H1 (cell line): ENCODE measurements at regions not wholly inside any gene's neighbourhood (a gene's known extent, or its start where the extent isn't known, plus 50 kb on each side); places are given as distances from the start of the nearest gene placed in this dataset.

Experiments used
- CTCF ChIA-PET: fragments of 300-600 bp; sonication (Branson Sonifier 250); formaldehyde crosslinking; loops from one replicate; lab custom pipeline; 2021; ENCODE audit not compliant: partially characterized antibody; lab: Charles Lee
- POLR2A ChIA-PET: fragments of 300-600 bp; sonication (Branson Sonifier 250); formaldehyde crosslinking; loops from one replicate; lab custom pipeline; 2021; ENCODE audit warnings: inconsistent platforms; ENCODE audit not compliant: partially characterized antibody; lab: Charles Lee
- DNase-seq, 2 experiments: peaks; one replicate each; pipeline versions ENCODE4 v3.0.0 to v3.0.0-alpha.2; 2010 to 2022; ENCODE audit warnings: low spot score in 2 of 2, low read depth in 1 of 2, mixed read lengths in 1 of 2
- FAIRE-seq: peaks from 2 replicates; lab custom pipeline; 2011; peaks lifted over from hg19 to GRCh38; lab: Jason Lieb, UNC
- H2AFZ ChIP-seq: 2 replicates; pipeline ENCODE4 v1.8.1; 2012; ENCODE audit warnings: low read length, inconsistent platforms
- H2AK5ac ChIP-seq: 2 replicates; pipeline ENCODE4 v1.6.1; 2013; ENCODE audit warnings: low read depth, low read length
- H2BK120ac ChIP-seq: replicated peaks from 2 replicates; pipeline ENCODE3; 2013; ENCODE audit warnings: low read depth, low read length, inconsistent platforms
- H2BK12ac ChIP-seq: 2 replicates; pipeline ENCODE4 v1.6.1; 2013; ENCODE audit warnings: low read depth, low read length
- H2BK15ac ChIP-seq: 2 replicates; pipeline ENCODE4 v1.6.1; 2013; ENCODE audit warnings: low read length
- H2BK20ac ChIP-seq: 2 replicates; pipeline ENCODE4 v1.6.1; 2013; ENCODE audit warnings: low read length
- H2BK5ac ChIP-seq: 2 replicates; pipeline ENCODE4 v1.6.1; 2013; ENCODE audit warnings: low read depth, low read length
- H3K14ac ChIP-seq: 2 replicates; pipeline ENCODE4 v1.6.1; 2013; ENCODE audit warnings: inconsistent platforms; ENCODE audit not compliant: insufficient read length
- H3K18ac ChIP-seq: 2 replicates; pipeline ENCODE4 v1.6.1; 2013; ENCODE audit warnings: low read length; ENCODE audit errors: extremely low read depth
- H3K23ac ChIP-seq: 2 replicates; pipeline ENCODE4 v1.6.1; 2013; ENCODE audit warnings: inconsistent platforms; ENCODE audit not compliant: insufficient read length
- H3K23me2 ChIP-seq: 2 replicates; pipeline ENCODE4 v1.6.1; 2013; ENCODE audit warnings: low read depth, low read length
- H3K27ac ChIP-seq: 2 replicates; pipeline ENCODE4 v1.6.1; 2011; ENCODE audit warnings: low read depth, low read length, inconsistent platforms
- H3K27me3 ChIP-seq, 4 experiments: replicated peaks in 1 of 4; 1 replicate in 1 of 4; 2 replicates in 3 of 4; pipeline versions ENCODE4 v1.6.1 to v1.8.1; 2011 to 2013; ENCODE audit warnings: low read length in 3 of 4, mild to moderate bottlenecking in 3 of 4, inconsistent platforms in 2 of 4, mixed read lengths in 2 of 4, moderate library complexity in 1 of 4; ENCODE audit not compliant: control insufficient read depth in 3 of 4, insufficient read depth in 3 of 4; ENCODE audit errors: extremely low read depth in 1 of 4
- H3K36me3 ChIP-seq, 4 experiments: 2 replicates each; pipeline versions ENCODE4 v1.6.1 to v1.8.1; 2011 to 2013; ENCODE audit warnings: mild to moderate bottlenecking in 4 of 4, low read length in 3 of 4, moderate library complexity in 2 of 4, control low read depth in 1 of 4, inconsistent platforms in 1 of 4; ENCODE audit not compliant: insufficient read depth in 4 of 4, control insufficient read depth in 2 of 4
- H3K4ac ChIP-seq: replicated peaks from 2 replicates; pipeline ENCODE3; 2013; ENCODE audit warnings: low read length, low read depth, mixed read lengths, inconsistent platforms; ENCODE audit not compliant: insufficient read length
- H3K4me1 ChIP-seq, 4 experiments: replicated peaks in 1 of 4; 1 replicate in 1 of 4; 2 replicates in 3 of 4; pipeline versions ENCODE4 v1.6.1 to v1.8.1; 2011 to 2013; ENCODE audit warnings: low read length in 3 of 4, inconsistent platforms in 2 of 4, mixed read lengths in 1 of 4; ENCODE audit not compliant: insufficient read depth in 4 of 4, control insufficient read depth in 3 of 4
- H3K4me2 ChIP-seq, 2 experiments: 2 replicates each; pipeline versions ENCODE4 v1.6.1 to v1.8.1; 2011 to 2013; ENCODE audit warnings: low read depth in 2 of 2, low read length in 2 of 2, control low read depth in 1 of 2, inconsistent platforms in 1 of 2, mild to moderate bottlenecking in 1 of 2; ENCODE audit not compliant: insufficient read depth in 1 of 2
- H3K4me3 ChIP-seq, 4 experiments: fragments of 200-600, 300-600 bp in 1 of 4; sonication (generic), shearing (Covaris generic), sonication (Bioruptor Twin) in 1 of 4; 2 replicates each; pipeline versions ENCODE4 v1.5.1 to v1.8.1; 2011 to 2016; ENCODE audit warnings: low read length in 4 of 4, low read depth in 3 of 4, control low read depth in 2 of 4, inconsistent platforms in 2 of 4, mild to moderate bottlenecking in 2 of 4, mixed read lengths in 1 of 4, moderate library complexity in 1 of 4; ENCODE audit not compliant: insufficient read depth in 2 of 4; ENCODE audit errors: extremely low read depth in 1 of 4
- H3K56ac ChIP-seq: replicated peaks from 2 replicates; pipeline ENCODE3; 2013; ENCODE audit warnings: low read depth, mild to moderate bottlenecking, mixed read lengths, low read length, inconsistent platforms; ENCODE audit not compliant: insufficient read length
- H3K79me1 ChIP-seq: 2 replicates; pipeline ENCODE4 v1.6.1; 2013; ENCODE audit warnings: low read depth, low read length, control low read depth
- H3K79me2 ChIP-seq, 2 experiments: 2 replicates each; pipeline versions ENCODE4 v1.6.1 to v1.8.1; 2012 to 2013; ENCODE audit warnings: low read length in 2 of 2, mild to moderate bottlenecking in 2 of 2, inconsistent platforms in 1 of 2; ENCODE audit not compliant: insufficient read depth in 2 of 2, control insufficient read depth in 1 of 2
- H3K9ac ChIP-seq, 4 experiments: replicated peaks in 1 of 4; 1 replicate in 1 of 4; 2 replicates in 3 of 4; pipeline versions ENCODE4 v1.6.1 to v1.8.1; 2011 to 2013; ENCODE audit warnings: low read depth in 3 of 4, low read length in 3 of 4, control low read depth in 2 of 4, mild to moderate bottlenecking in 2 of 4, moderate library complexity in 2 of 4, inconsistent platforms in 1 of 4; ENCODE audit errors: extremely low read depth in 1 of 4
- H3K9me3 ChIP-seq, 2 experiments: 2 replicates each; pipeline versions ENCODE4 v1.6.1 to v1.8.1; 2012 to 2013; ENCODE audit warnings: mild to moderate bottlenecking in 2 of 2, moderate library complexity in 2 of 2, control low read depth in 1 of 2, inconsistent platforms in 1 of 2, low read depth in 1 of 2, low read length in 1 of 2, mixed read lengths in 1 of 2; ENCODE audit not compliant: insufficient read depth in 2 of 2
- H4K20me1 ChIP-seq, 2 experiments: replicated peaks in 1 of 2; 2 replicates each; pipeline versions ENCODE3 to v1.8.1; 2011 to 2013; ENCODE audit warnings: inconsistent platforms in 2 of 2, low read length in 2 of 2, mild to moderate bottlenecking in 1 of 2; ENCODE audit not compliant: insufficient read depth in 2 of 2, control insufficient read depth in 1 of 2
- H4K5ac ChIP-seq: 2 replicates; pipeline ENCODE4 v1.6.1; 2013; ENCODE audit warnings: low read length, low read depth, mixed read lengths, inconsistent platforms; ENCODE audit not compliant: insufficient read length
- H4K8ac ChIP-seq: 2 replicates; pipeline ENCODE4 v1.8.0; 2013; ENCODE audit warnings: mild to moderate bottlenecking, moderate library complexity, low read length, inconsistent platforms; ENCODE audit not compliant: insufficient read depth; ENCODE audit errors: extremely low read depth
- H4K91ac ChIP-seq: replicated peaks from 2 replicates; pipeline ENCODE3; 2013; ENCODE audit warnings: low read length, mixed read lengths, inconsistent platforms; ENCODE audit not compliant: insufficient read length
- CBX5 ChIP-seq: fragments of 300-800, 300-1000 bp; sonication (generic); IDR thresholded peaks from 2 replicates; pipeline ENCODE4 v1.7.1; 2016; ENCODE audit warnings: antibody characterized with exemption, low read length, low read depth
- CEBPB ChIP-seq: IDR thresholded peaks from 2 replicates; pipeline ENCODE4 v1.6.1; 2012; ENCODE audit warnings: low read depth, low read length
- CHD1 ChIP-seq: IDR thresholded peaks from 2 replicates; pipeline ENCODE4 v1.6.1; 2012; ENCODE audit warnings: low read depth, low read length, improper control_type of control experiment
- E2F6 ChIP-seq: IDR thresholded peaks from 2 replicates; pipeline ENCODE4 v1.6.1; 2012; ENCODE audit warnings: inconsistent platforms
- KDM1A ChIP-seq: fragments of 200-600, 300-600 bp; sonication (generic); IDR thresholded peaks from 2 replicates; pipeline ENCODE4 v1.7.1; 2016; ENCODE audit warnings: mild to moderate bottlenecking, low read length, borderline replicate concordance
- MAX ChIP-seq: IDR thresholded peaks from 2 replicates; pipeline ENCODE4 v1.6.1; 2012; ENCODE audit warnings: inconsistent platforms
- POLR2A ChIP-seq, 2 experiments: IDR thresholded peaks; 1 replicate in 1 of 2; 2 replicates in 1 of 2; pipeline ENCODE4 v1.6.1; 2011; ENCODE audit warnings: low read depth in 2 of 2, low read length in 2 of 2, mild to moderate bottlenecking in 2 of 2; ENCODE audit errors: control extremely low read depth in 1 of 2
- RAD21 ChIP-seq, 2 experiments: IDR thresholded peaks in 1 of 2; conservative IDR thresholded peaks in 1 of 2; 2 replicates each; pipeline ENCODE4 v1.6.1; 2011; ENCODE audit warnings: low read depth in 2 of 2, low read length in 2 of 2, improper control_type of control experiment in 1 of 2, inconsistent platforms in 1 of 2, mild to moderate bottlenecking in 1 of 2, moderate library complexity in 1 of 2
- SP4 ChIP-seq: IDR thresholded peaks from 2 replicates; pipeline ENCODE4 v1.6.1; 2012; ENCODE audit warnings: low read length, inconsistent platforms
- TAF1 ChIP-seq: IDR thresholded peaks from 2 replicates; pipeline ENCODE4 v1.6.1; 2011; ENCODE audit warnings: mild to moderate bottlenecking, low read depth, low read length
- TCF12 ChIP-seq: IDR thresholded peaks from 2 replicates; pipeline ENCODE4 v1.6.1; 2011; ENCODE audit warnings: low read depth, mild to moderate bottlenecking, low read length
- WGBS, 2 experiments: shearing (Covaris generic) in 1 of 2; methylation state at CpG; one replicate each; pipeline versions ENCODE4 v1.1.6 to v1.1.7; 2013 to 2015; ENCODE audit warnings: low lambda C conversion rate in 2 of 2, mixed read lengths in 2 of 2, inconsistent platforms in 1 of 2, low coverage in 1 of 2, missing lambda C conversion rate in 1 of 2; ENCODE audit not compliant: insufficient replicate concordance in 2 of 2, insufficient coverage in 1 of 2, insufficient read length in 1 of 2; ENCODE audit errors: extremely low coverage in 1 of 2, missing lambda C conversion rate in 1 of 2; 5-methylcytosine and 5-hydroxymethylcytosine counted together

GRCh38 chr14:42778984-42779383 lies 1172.3 kb downstream of the LRFN5 start:
- no peaks in the 10 kb centered on the region for H3K79me2 ChIP-seq
- H3K56ac ChIP-seq: no peak overlapping the region
- no peak overlapping the region for H3K4ac ChIP-seq
- no peak overlapping the region for H3K4me3 ChIP-seq
- no peaks in the 10 kb centered on the region for H3K27me3 ChIP-seq
- H3K36me3 ChIP-seq: no peaks in the 10 kb centered on the region
- no peaks in the 10 kb centered on the region for H4K20me1 ChIP-seq
- DNase-seq (no peak), FAIRE-seq (no peak)
- no peaks in the 10 kb centered on the region for H3K23me2 ChIP-seq
- WGBS, 2 experiments: 93% methylated on average over 2 of the region's 2 CpGs; no CpG with 5 or more reads in 1 of the 2 experiments
- no peak overlapping the region for H3K27ac ChIP-seq
- H3K14ac ChIP-seq: no peak overlapping the region
- H4K91ac ChIP-seq: no peak overlapping the region
- H4K5ac ChIP-seq: no peak overlapping the region
- POLR2A ChIA-PET: no interaction called here
- H2BK15ac ChIP-seq: no peak overlapping the region
- no peak overlapping the region for H3K4me2 ChIP-seq
- CTCF ChIA-PET: interaction anchor here (0.6 to 0.7 kb wide), 2 partner anchors 81 to 150 kb away, joined by 3 read pairs; no protein-coding TSS in a partner anchor
- no peaks in the 10 kb centered on the region for H3K4me1 ChIP-seq
- TF ChIP-seq SP4: no peak
- no peak for TF ChIP-seq KDM1A
- no peak for TF ChIP-seq TAF1
- TF ChIP-seq MAX: no peak
- no peak for TF ChIP-seq TCF12
- no peak for TF ChIP-seq CEBPB
- no peak for TF ChIP-seq POLR2A (IDR thresholded peaks at IDR 0.05; ENCODE audit: control extremely low read depth in 1 of 2, low read depth in 2 of 2, low read length in 2 of 2)
- TF ChIP-seq RAD21 (IDR thresholded peaks at IDR 0.05 in 1 of 2, conservative IDR thresholded peaks at IDR 0.05 in 1 of 2; ENCODE audit: low read depth in 2 of 2, low read length in 2 of 2): no peak
- TF ChIP-seq CBX5: no peak
- no peak for TF ChIP-seq E2F6
- no peak for TF ChIP-seq CHD1
- TF ChIP-seq, all 59 proteins: peak for 0
- H3K9me3 ChIP-seq: no peaks in the 10 kb centered on the region
- H2BK5ac ChIP-seq: no peak overlapping the region
- H3K18ac ChIP-seq: no peak overlapping the region
- H2BK20ac ChIP-seq: no peak overlapping the region
- no peak overlapping the region for H4K8ac ChIP-seq
- no peak overlapping the region for H2AK5ac ChIP-seq
- no peak overlapping the region for H2BK120ac ChIP-seq
- H3K23ac ChIP-seq: no peak overlapping the region
- no peak overlapping the region for H2BK12ac ChIP-seq
- no peak overlapping the region for H3K9ac ChIP-seq
- no peaks in the 10 kb centered on the region for H3K79me1 ChIP-seq
- H2AFZ ChIP-seq: no peak overlapping the region
